ENCODE measurements at regions not wholly inside any gene's neighbourhood (a gene's known extent, or its start where the extent isn't known, plus 50 kb on each side); places are given as distances from the start of the nearest gene placed in this dataset.

GRCh38 chr3:162143180-162143579 lies 646.6 kb downstream of the OTOL1 start:
- Histone ChIP-seq H3K9ac (ENCODE audit: low read length) (no peak overlapping the region), H3K27ac (ENCODE audit: low read depth, low read length) (no peak overlapping the region), H3K79me1 (ENCODE audit: low read length) (no peaks in the 10 kb centered on the region), H3K18ac (ENCODE audit: low read length) (no peak overlapping the region), H2AK5ac (ENCODE audit: low read length) (no peak overlapping the region), H3K4me3 (ENCODE audit: low read length) (no peak overlapping the region), H3K4ac (ENCODE audit: low read depth, low read length) (no peak overlapping the region), H3K23ac (ENCODE audit: low read length) (no peak overlapping the region), H3K27me3 (ENCODE audit: insufficient read depth, low read length, poor library complexity) (no peaks in the 10 kb centered on the region), H3K4me1 (ENCODE audit: control insufficient read depth, low read depth, low read length) (no peaks in the 10 kb centered on the region), H3K79me2 (ENCODE audit: control insufficient read depth, insufficient read depth, low read length) (no peaks in the 10 kb centered on the region), H4K8ac (ENCODE audit: low read depth, low read length) (no peak overlapping the region), H3K56ac (ENCODE audit: low read length) (no peak overlapping the region), H2BK15ac (replicated peaks; ENCODE audit: low read depth) (no peak overlapping the region), H2BK5ac (ENCODE audit: low read length) (no peak overlapping the region), H4K5ac (ENCODE audit: low read length) (no peak overlapping the region), H2BK120ac (ENCODE audit: low read depth, low read length) (no peak overlapping the region), H3K4me2 (ENCODE audit: low read length) (no peak overlapping the region), H3K36me3 (ENCODE audit: control insufficient read depth, insufficient read depth, low read length) (no peaks in the 10 kb centered on the region)
- no peak for DNase-seq

DNA sequence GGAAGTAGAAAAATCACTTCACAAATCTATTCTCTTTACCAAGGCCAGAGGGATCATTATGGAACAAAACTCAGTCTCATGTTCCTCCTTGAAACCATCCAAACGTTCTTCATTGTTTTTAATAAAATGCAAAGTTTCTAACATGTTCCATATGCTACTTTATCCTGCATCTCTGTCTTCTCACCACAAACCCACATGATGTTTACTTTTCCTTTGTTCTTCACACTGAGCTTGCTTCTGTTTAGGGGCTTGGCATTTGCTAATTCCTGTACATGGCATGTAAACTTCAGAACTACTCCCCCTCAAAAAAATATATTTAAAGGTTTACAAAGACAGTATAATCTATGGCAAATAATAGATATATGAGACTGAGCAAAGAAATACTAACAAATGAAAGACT lies 651.4 kb downstream of the OTOL1 start:
- Histone ChIP-seq H3K9ac (ENCODE audit: low read length) (no peak overlapping the region), H3K4me1 (ENCODE audit: control insufficient read depth, low read depth, low read length) (no peaks in the 10 kb centered on the region), H3K23ac (ENCODE audit: low read length) (no peak overlapping the region), H4K5ac (ENCODE audit: low read length) (no peak overlapping the region), H4K8ac (ENCODE audit: low read depth, low read length) (no peak overlapping the region), H3K79me1 (ENCODE audit: low read length) (no peaks in the 10 kb centered on the region), H3K18ac (ENCODE audit: low read length) (no peak overlapping the region), H2BK5ac (ENCODE audit: low read length) (no peak overlapping the region), H3K27ac (ENCODE audit: low read depth, low read length) (no peak overlapping the region), H3K27me3 (ENCODE audit: insufficient read depth, low read length, poor library complexity) (no peaks in the 10 kb centered on the region), H2AK5ac (ENCODE audit: low read length) (no peak overlapping the region), H3K56ac (ENCODE audit: low read length) (no peak overlapping the region), H3K4ac (ENCODE audit: low read depth, low read length) (no peak overlapping the region), H2BK15ac (replicated peaks; ENCODE audit: low read depth) (no peak overlapping the region), H2BK120ac (ENCODE audit: low read depth, low read length) (no peak overlapping the region), H3K36me3 (ENCODE audit: control insufficient read depth, insufficient read depth, low read length) (no peaks in the 10 kb centered on the region), H3K79me2 (ENCODE audit: control insufficient read depth, insufficient read depth, low read length) (no peaks in the 10 kb centered on the region), H3K4me2 (ENCODE audit: low read length) (no peak overlapping the region), H3K4me3 (ENCODE audit: low read length) (no peak overlapping the region)
- DNase-seq = no peak
- no CpG with 5 or more reads among the region's 1 CpG for WGBS (ENCODE audit: extremely low coverage, insufficient coverage, low lambda C conversion rate)

DNA sequence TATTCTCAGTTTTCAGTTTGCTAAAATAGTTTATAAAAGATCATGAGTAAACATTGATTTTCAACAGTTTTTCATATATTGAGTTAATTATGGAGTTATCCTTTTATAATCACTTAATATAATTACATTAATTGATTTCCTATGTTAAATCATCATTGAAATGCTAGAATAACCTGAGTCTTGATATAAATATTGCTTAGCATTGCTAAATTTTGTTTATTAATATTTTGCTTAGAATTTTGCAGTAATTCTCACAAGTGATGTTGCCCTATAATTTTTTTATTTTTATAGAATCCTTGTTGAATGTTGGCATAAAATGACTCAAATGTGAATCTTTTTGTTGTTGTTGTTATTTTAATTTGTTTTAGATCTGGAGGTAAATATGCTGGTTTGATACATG lies 654.2 kb downstream of the OTOL1 start:
- Histone ChIP-seq H2AK5ac (ENCODE audit: low read length) (no peak overlapping the region), H3K4ac (ENCODE audit: low read depth, low read length) (no peak overlapping the region), H3K79me2 (ENCODE audit: control insufficient read depth, insufficient read depth, low read length) (no peaks in the 10 kb centered on the region), H3K4me2 (ENCODE audit: low read length) (no peak overlapping the region), H3K9ac (ENCODE audit: low read length) (no peak overlapping the region), H4K5ac (ENCODE audit: low read length) (no peak overlapping the region), H4K8ac (ENCODE audit: low read depth, low read length) (no peak overlapping the region), H3K36me3 (ENCODE audit: control insufficient read depth, insufficient read depth, low read length) (no peaks in the 10 kb centered on the region), H3K4me1 (ENCODE audit: control insufficient read depth, low read depth, low read length) (no peaks in the 10 kb centered on the region), H3K23ac (ENCODE audit: low read length) (no peak overlapping the region), H3K27ac (ENCODE audit: low read depth, low read length) (no peak overlapping the region), H3K4me3 (ENCODE audit: low read length) (no peak overlapping the region), H2BK5ac (ENCODE audit: low read length) (no peak overlapping the region), H3K18ac (ENCODE audit: low read length) (no peak overlapping the region), H3K56ac (ENCODE audit: low read length) (no peak overlapping the region), H3K79me1 (ENCODE audit: low read length) (no peaks in the 10 kb centered on the region), H2BK15ac (replicated peaks; ENCODE audit: low read depth) (no peak overlapping the region), H3K27me3 (ENCODE audit: insufficient read depth, low read length, poor library complexity) (no peaks in the 10 kb centered on the region), H2BK120ac (ENCODE audit: low read depth, low read length) (no peak overlapping the region)
- no peak for DNase-seq

DNA sequence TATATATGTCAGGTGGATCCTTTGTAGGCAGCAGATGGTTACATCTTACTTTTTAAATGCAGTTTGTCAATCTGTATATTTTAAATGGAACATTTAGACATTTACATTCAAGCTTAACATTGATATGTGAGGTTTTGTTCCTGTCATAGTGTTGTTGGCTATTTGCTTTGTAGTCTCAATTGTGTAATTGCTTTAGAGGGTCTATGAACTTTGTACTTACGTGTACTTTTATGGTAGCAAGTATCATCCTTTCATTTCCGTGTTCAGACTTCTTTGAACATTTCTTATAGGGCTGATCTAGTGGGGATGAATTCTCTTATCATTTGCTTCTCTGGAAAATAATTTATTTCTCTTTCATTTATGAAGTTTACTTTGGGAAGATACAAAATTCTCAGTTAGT lies 656.0 kb downstream of the OTOL1 start:
- H3K23ac ChIP-seq (ENCODE audit: low read length) = no peak overlapping the region
- H3K4me1 ChIP-seq (ENCODE audit: control insufficient read depth, low read depth, low read length) = no peaks in the 10 kb centered on the region
- no peaks in the 10 kb centered on the region for H3K79me2 ChIP-seq (ENCODE audit: control insufficient read depth, insufficient read depth, low read length)
- H3K27me3 ChIP-seq (ENCODE audit: insufficient read depth, low read length, poor library complexity) = no peaks in the 10 kb centered on the region
- WGBS (ENCODE audit: extremely low coverage, insufficient coverage, low lambda C conversion rate) = no CpG with 5 or more reads among the region's 2 CpGs
- no peak overlapping the region for H4K8ac ChIP-seq (ENCODE audit: low read depth, low read length)
- no peak overlapping the region for H2BK120ac ChIP-seq (ENCODE audit: low read depth, low read length)
- H3K9ac ChIP-seq (ENCODE audit: low read length) = no peak overlapping the region
- no peak overlapping the region for H3K4me2 ChIP-seq (ENCODE audit: low read length)
- H3K27ac ChIP-seq (ENCODE audit: low read depth, low read length) = no peak overlapping the region
- H3K36me3 ChIP-seq (ENCODE audit: control insufficient read depth, insufficient read depth, low read length) = no peaks in the 10 kb centered on the region
- H3K56ac ChIP-seq (ENCODE audit: low read length) = no peak overlapping the region
- H3K4me3 ChIP-seq (ENCODE audit: low read length) = no peak overlapping the region
- H3K79me1 ChIP-seq (ENCODE audit: low read length) = no peaks in the 10 kb centered on the region
- no peak overlapping the region for H2AK5ac ChIP-seq (ENCODE audit: low read length)
- DNase-seq = no peak
- no peak overlapping the region for H4K5ac ChIP-seq (ENCODE audit: low read length)
- H2BK5ac ChIP-seq (ENCODE audit: low read length) = no peak overlapping the region
- no peak overlapping the region for H3K18ac ChIP-seq (ENCODE audit: low read length)
- no peak overlapping the region for H2BK15ac ChIP-seq (replicated peaks; ENCODE audit: low read depth)
- H3K4ac ChIP-seq (ENCODE audit: low read depth, low read length) = no peak overlapping the region

GRCh38 chr3:162161595-162161994 lies 665.0 kb downstream of the OTOL1 start:
- no peak overlapping the region for H3K23ac ChIP-seq (ENCODE audit: low read length)
- no peaks in the 10 kb centered on the region for H3K27me3 ChIP-seq (ENCODE audit: insufficient read depth, low read length, poor library complexity)
- no peak overlapping the region for H2BK120ac ChIP-seq (ENCODE audit: low read depth, low read length)
- H3K56ac ChIP-seq (ENCODE audit: low read length) = no peak overlapping the region
- H3K9ac ChIP-seq (ENCODE audit: low read length) = no peak overlapping the region
- no peak overlapping the region for H2BK5ac ChIP-seq (ENCODE audit: low read length)
- H3K79me2 ChIP-seq (ENCODE audit: control insufficient read depth, insufficient read depth, low read length) = no peaks in the 10 kb centered on the region
- no peaks in the 10 kb centered on the region for H3K79me1 ChIP-seq (ENCODE audit: low read length)
- no peak for DNase-seq
- no peak overlapping the region for H2BK15ac ChIP-seq (replicated peaks; ENCODE audit: low read depth)
- H4K8ac ChIP-seq (ENCODE audit: low read depth, low read length) = no peak overlapping the region
- no peaks in the 10 kb centered on the region for H3K4me1 ChIP-seq (ENCODE audit: control insufficient read depth, low read depth, low read length)
- H3K4me2 ChIP-seq (ENCODE audit: low read length) = no peak overlapping the region
- H3K27ac ChIP-seq (ENCODE audit: low read depth, low read length) = no peak overlapping the region
- no peak overlapping the region for H3K4ac ChIP-seq (ENCODE audit: low read depth, low read length)
- no peak overlapping the region for H3K18ac ChIP-seq (ENCODE audit: low read length)
- H2AK5ac ChIP-seq (ENCODE audit: low read length) = no peak overlapping the region
- H3K36me3 ChIP-seq (ENCODE audit: control insufficient read depth, insufficient read depth, low read length) = no peaks in the 10 kb centered on the region
- H4K5ac ChIP-seq (ENCODE audit: low read length) = no peak overlapping the region
- H3K4me3 ChIP-seq (ENCODE audit: low read length) = no peak overlapping the region

- no peak overlapping the region for H2BK5ac ChIP-seq (ENCODE audit: low read length)
- H2BK15ac ChIP-seq (replicated peaks; ENCODE audit: low read depth) = no peak overlapping the region
- H3K27me3 ChIP-seq (ENCODE audit: insufficient read depth, low read length, poor library complexity) = no peaks in the 10 kb centered on the region
- no peak overlapping the region for H2BK120ac ChIP-seq (ENCODE audit: low read depth, low read length)
- H3K79me2 ChIP-seq (ENCODE audit: control insufficient read depth, insufficient read depth, low read length) = no peaks in the 10 kb centered on the region
- H3K79me1 ChIP-seq (ENCODE audit: low read length) = no peaks in the 10 kb centered on the region
- H4K5ac ChIP-seq (ENCODE audit: low read length) = no peak overlapping the region
- no peaks in the 10 kb centered on the region for H3K36me3 ChIP-seq (ENCODE audit: control insufficient read depth, insufficient read depth, low read length)
- H3K4me2 ChIP-seq (ENCODE audit: low read length) = no peak overlapping the region
- no peak overlapping the region for H3K23ac ChIP-seq (ENCODE audit: low read length)
- no peak overlapping the region for H2AK5ac ChIP-seq (ENCODE audit: low read length)
- DNase-seq = no peak
- H3K27ac ChIP-seq (ENCODE audit: low read depth, low read length) = no peak overlapping the region
- no peak overlapping the region for H3K56ac ChIP-seq (ENCODE audit: low read length)
- no peaks in the 10 kb centered on the region for H3K4me1 ChIP-seq (ENCODE audit: control insufficient read depth, low read depth, low read length)
- no peak overlapping the region for H3K4me3 ChIP-seq (ENCODE audit: low read length)
- no peak overlapping the region for H3K18ac ChIP-seq (ENCODE audit: low read length)
- H3K9ac ChIP-seq (ENCODE audit: low read length) = no peak overlapping the region
- no peak overlapping the region for H3K4ac ChIP-seq (ENCODE audit: low read depth, low read length)
- H4K8ac ChIP-seq (ENCODE audit: low read depth, low read length) = no peak overlapping the region
Observed at GRCh38 chr3:162165346-162165745, 668.7 kb downstream of the OTOL1 start.
